ENCODE measurements at regions not wholly inside any gene's neighbourhood (a gene's known extent, or its start where the extent isn't known, plus 50 kb on each side); places are given as distances from the start of the nearest gene placed in this dataset.
"Not testable (repeated sequence)": the region's sequence is repeated elsewhere in the genome, so short reads cannot be mapped to it uniquely, and the experiment has no call there.

DNA sequence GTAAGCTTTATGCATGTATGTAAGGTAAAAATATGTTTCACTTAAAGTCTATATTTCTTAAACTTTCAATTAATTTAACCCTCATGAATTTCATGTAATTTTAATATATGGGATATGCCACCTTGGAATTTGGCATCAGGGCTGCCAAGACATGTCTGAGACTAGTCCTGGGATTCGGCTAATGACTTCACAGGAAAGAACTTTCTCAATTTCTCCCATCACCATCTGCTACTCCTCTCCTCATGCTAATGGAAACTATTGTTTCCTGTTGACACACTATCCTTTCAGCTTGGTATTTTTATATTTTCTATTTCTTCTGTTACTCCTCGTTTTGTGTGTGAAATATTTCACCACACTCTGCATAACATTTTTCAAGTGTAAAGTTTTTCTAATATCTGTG is 205.9 kb downstream of the ARL4A start:
- DNase-seq: no peak

DNA sequence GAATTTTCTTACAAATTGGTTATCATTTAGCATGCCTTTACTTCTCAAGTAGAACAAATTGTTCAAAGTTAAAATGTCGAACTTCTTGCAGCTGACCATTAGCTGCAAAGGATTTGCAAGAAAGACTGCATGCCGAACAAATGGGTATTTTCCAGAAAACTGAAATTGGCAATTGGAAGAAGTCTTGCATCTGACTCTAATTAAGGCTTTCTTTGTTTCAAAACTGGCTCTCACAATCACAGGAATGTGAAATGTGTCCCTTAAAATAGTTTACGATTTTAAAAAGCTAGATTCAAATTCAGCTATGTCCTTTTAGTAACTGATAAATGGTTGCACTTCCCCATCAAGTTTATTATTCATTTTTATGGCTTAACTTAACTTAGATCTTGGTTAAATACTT is 207.9 kb downstream of the ARL4A start:
- DNase-seq: no peak

- no peak for DNase-seq
These were observed 208.9 kb downstream of the ARL4A start for GRCh38 chr7:12896316-12896715.

DNA sequence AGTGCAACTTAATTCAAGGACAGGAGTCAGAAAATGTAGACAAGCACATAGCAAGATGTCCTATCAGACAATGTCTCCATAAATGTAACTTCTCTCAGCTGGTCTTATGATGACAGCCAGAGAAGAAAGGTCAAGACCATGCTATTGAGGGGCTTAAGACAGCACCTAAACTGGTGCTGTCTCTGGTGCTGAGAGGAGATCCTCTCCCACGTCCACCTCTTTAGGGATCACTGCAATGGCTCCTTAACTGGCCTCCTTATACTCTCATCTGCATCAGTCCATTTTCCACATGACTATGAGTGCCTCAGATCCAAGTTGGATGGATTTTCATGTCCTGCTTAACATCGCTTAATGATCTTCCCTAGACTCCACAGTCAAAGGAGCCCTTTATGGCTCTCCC is 210.6 kb downstream of the ARL4A start:
- no peak for DNase-seq

GRCh38 chr7:12898620-12899019 is 211.2 kb downstream of the ARL4A start:
- DNase-seq: no peak

DNA sequence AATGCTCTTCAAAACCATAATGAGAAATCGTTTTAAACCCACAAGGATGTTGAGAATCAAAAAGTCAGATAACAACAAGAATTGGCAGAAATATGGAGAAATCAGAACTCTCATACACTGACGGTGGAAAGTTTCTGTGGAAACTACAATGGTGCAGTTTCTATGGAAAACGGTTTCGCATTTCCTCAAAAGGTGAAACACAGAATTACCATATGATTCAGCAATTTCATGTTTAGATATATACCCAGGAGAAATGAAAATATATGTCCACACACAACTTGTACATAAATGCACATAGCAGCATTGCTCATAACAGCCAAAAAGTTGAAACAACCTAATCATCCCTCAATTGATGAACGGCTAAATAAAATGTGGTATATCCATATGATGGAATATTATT is 218.2 kb downstream of the ARL4A start:
- DNase-seq: no peak

DNA sequence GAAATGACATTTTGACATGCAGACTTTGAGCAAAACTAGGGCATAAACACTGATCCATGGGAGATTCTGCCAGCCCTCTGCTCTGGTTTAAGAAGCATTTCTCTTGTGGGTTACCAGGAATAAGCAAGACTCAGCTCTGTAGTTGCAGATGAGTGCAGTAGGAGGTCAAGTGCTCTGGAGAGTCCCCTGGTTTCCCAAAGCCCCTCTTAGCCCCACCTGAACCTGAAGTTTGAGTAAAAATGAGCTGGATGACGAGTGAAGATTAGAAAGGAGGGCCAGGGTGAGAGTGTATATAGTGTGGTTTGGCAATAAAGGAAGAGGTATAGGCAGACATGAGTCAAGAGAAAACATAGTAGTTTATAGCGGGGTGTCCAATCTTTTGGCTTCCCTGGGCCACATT is 220.3 kb downstream of the ARL4A start:
- DNase-seq: no peak

- DNase-seq: no peak
These were observed 222.1 kb downstream of the ARL4A start for GRCh38 chr7:12909483-12909882.

DNA sequence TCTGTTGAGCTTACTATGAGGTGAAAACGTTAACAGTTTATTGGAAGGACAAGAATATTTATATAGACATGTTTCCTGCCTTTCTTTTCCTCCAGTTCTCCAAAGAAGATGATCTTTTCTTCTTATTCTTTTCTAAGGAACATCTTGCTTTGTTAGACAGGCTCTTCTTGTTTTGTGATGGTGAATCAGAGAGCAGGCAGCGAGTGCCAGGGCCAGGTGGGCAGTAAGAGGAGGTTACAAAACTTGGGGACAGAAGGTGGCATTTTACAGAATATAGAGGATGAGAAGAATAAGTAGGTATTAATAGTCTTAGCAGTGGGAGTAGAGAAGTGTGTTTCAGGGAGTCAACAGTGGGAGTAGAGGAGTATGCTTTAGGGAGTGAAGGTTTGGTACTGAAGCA is 223.6 kb downstream of the ARL4A start:
- no peak for DNase-seq

- DNase-seq: no peak
These were observed 225.6 kb downstream of the ARL4A start for GRCh38 chr7:12913002-12913401.

DNA sequence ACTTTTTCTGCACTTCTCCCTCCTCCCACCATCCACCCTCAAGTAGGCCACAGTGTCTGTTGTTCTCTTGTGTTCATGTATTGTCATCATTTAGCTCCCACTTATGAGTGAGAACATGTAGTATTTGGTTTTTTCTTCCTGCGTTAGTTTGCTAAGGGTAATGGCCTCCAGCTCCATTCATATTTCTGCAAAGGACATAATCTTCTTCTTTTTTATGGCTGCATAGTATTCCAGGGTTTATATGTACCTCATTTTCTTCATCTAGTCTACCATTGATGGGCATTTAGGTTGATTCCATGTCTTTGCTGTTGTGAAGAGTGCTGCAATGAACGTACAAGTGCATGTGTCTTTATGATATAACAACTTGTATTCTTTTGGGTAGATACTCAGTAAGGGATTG is 230.4 kb downstream of the ARL4A start:
- DNase-seq: no peak

- DNase-seq: no peak
These were observed 234.4 kb downstream of the ARL4A start for GRCh38 chr7:12921751-12922345.

DNA sequence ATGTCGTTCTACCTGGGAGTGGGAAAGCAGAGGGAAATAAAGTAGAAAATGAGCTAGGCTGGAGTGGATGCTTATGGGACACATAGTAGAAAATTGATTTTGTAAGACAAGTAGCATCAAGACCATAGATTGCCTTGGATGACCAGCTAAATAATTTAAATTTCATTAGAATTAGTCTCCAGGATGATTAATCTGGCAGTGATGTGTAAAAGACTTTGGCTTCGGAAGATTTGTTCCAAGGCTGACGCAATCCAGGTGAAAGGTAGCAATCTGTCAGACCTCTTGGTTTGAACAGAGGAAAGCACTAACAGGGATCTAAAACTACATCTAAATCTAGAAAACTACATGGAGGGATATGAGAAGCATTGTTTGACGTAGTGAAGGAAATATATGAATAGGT is 236.5 kb downstream of the ARL4A start:
- DNase-seq: no peak

GRCh38 chr7:12926206-12926605 is 238.8 kb downstream of the ARL4A start:
- no peak for DNase-seq

GRCh38 chr7:12927635-12928434 is 240.4 kb downstream of the ARL4A start:
- no peak for DNase-seq

DNA sequence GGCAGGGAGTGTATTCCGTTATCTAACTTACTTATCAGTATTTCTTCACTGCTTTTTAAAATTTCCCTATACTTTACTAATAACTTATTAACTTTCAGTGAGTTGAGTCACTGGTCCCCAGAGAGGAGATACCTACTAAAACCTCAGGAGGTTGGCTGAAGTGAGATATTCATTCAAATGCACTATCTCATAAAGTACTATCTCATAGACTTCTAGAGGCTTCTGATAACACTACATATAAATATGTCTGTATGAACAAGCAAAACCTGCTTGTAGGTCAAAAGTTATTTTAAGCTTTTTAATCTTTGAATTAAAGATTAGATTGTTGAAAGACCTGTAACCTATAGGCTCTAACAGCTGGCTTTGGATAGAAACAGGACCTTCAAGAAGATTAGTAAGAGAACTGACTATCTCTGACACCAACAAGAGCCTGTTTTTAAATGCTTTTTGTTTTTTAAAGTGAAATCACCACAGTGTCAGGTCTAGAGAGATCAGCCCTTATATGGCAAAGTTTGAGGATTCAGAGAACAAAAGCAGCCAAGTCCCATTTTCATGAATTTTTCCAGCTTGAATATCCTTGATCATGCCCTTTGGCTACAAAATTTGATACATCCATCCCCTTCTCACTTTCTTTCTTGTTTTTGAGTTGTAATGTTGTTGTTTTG is 242.2 kb downstream of the ARL4A start:
- no peak for DNase-seq

GRCh38 chr7:12930534-12930933 is 243.1 kb downstream of the ARL4A start:
- DNase-seq: no peak

- DNase-seq: not testable (repeated sequence)
These were observed 244.0 kb downstream of the ARL4A start for GRCh38 chr7:12931465-12931864.

DNA sequence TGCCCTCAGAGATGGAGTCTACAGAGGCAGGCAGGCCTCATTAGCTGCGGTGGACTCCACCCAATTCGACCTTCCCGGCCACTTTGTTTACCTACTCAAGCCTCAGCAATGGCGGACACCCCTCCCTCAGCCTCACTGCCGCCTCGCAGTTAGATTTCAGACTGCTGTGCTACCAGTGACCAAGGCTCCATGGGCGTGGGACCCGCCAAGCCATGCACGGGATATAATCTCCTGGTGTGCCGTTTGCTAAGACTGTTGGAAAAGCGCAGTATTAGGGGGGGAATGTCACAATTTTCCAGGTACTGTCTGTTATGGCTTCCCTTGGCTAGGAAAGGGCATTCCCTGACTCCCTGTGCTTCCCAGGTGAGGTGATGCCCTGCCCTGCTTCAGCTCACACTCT is 252.3 kb downstream of the ARL4A start:
- no peak for DNase-seq

DNA sequence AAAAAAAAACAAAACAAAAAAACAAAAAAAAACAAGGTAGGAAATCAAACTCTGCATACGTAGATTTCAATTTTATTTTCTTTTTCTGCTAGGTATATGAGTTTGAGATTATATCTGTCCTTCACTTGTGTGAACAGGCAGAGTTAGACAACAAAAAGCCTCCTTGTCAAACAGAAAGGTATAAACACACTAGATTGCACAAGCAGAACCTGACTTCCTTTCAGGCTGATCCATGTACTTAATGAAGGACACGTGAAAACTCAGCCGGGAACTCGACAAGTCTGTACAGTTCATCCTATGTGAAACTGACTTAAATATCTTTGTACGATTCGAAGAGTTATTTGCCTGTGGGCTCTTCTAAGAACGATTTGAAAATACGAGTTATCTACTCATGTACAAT is 254.1 kb downstream of the ARL4A start:
- no peak for DNase-seq

DNA sequence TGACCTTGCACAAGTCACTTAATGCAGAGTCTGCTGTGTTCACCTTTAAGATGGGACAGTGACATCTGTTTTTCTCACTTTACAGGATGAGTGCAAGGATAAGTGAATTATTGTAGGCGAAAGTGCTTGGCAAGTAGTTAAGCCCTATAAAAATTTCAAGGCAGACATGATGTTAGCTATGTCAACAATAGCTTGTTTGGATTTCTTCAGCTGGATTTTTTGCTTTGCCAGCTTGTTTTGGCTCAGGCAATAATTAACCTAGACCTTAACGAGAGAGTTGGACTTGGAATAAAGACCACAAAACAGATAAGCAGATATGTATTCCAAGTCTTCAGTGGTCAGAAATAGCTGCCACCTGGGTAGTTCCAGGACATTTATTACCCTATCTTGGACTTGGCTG is 255.2 kb downstream of the ARL4A start:
- DNase-seq: peak; percentile 7

GRCh38 chr7:12943781-12944180 is 256.3 kb downstream of the ARL4A start:
- DNase-seq: no peak

- no peak for DNase-seq
These were observed 258.5 kb downstream of the ARL4A start for GRCh38 chr7:12945901-12946300.

GRCh38 chr7:12947465-12947864 is 260.0 kb downstream of the ARL4A start:
- DNase-seq: no peak

Measured in NCI-H2029 (cell line).